SU-DHL-6 (cell line): ENCODE measurements at regions not wholly inside any gene's neighbourhood (a gene's known extent, or its start where the extent isn't known, plus 50 kb on each side); places are given as distances from the start of the nearest gene placed in this dataset.

ENCODE experiments used
- H2AFZ ChIP-seq: fragments of 200-600 bp; sonication (generic); 2 replicates; pipeline ENCODE4 v1.6.1; 2014; ENCODE audit warnings: low read depth, mild to moderate bottlenecking, moderate library complexity, mixed read lengths, antibody characterized with exemption, low read length; ENCODE audit not compliant: severe bottlenecking
- H3F3A ChIP-seq: fragments of 200-600 bp; shearing (Covaris generic); 2 replicates; pipeline ENCODE4 v1.6.0; 2016; ENCODE audit warnings: antibody characterized with exemption, mild to moderate bottlenecking; ENCODE audit not compliant: insufficient read depth
- H3K27ac ChIP-seq: fragments of 200-600 bp; sonication (generic); 2 replicates; pipeline ENCODE4 v1.5.1; 2016; ENCODE audit warnings: low read depth, mild to moderate bottlenecking, low read length, moderate library complexity, mixed read lengths
- H3K27me3 ChIP-seq: fragments of 200-600 bp; sonication (generic), shearing (Covaris generic); 2 replicates; pipeline ENCODE4 v1.6.0; 2014; ENCODE audit warnings: mild to moderate bottlenecking, low read length
- H3K36me3 ChIP-seq: fragments of 200-600 bp; sonication (generic); 2 replicates; pipeline ENCODE4 v1.6.1; 2014; ENCODE audit warnings: mild to moderate bottlenecking, low read length, mixed read lengths
- H3K4me2 ChIP-seq: fragments of 300-600, 200-600 bp; shearing (Covaris generic), sonication (generic); 2 replicates; pipeline ENCODE4 v1.6.0; 2014; ENCODE audit warnings: low read length, low read depth, mild to moderate bottlenecking; ENCODE audit not compliant: poor library complexity, severe bottlenecking
- H3K4me3 ChIP-seq: fragments of 200-600 bp; sonication (generic); 2 replicates; pipeline ENCODE4 v1.5.1; 2014; ENCODE audit warnings: antibody characterized with exemption, low read length, mild to moderate bottlenecking, mixed read lengths; ENCODE audit not compliant: insufficient read depth, poor library complexity, severe bottlenecking
- H3K79me2 ChIP-seq: fragments of 200-600 bp; sonication (generic); 2 replicates; pipeline ENCODE4 v1.6.1; 2014; ENCODE audit warnings: mild to moderate bottlenecking, low read length, moderate library complexity; ENCODE audit not compliant: insufficient read depth
- H3K9ac ChIP-seq: fragments of 200-600 bp; sonication (generic); 2 replicates; pipeline ENCODE4 v1.7.0; 2014; ENCODE audit warnings: mild to moderate bottlenecking, low read length
- H3K9me2 ChIP-seq: fragments of 200-600 bp; sonication (generic); replicated peaks from 2 replicates; pipeline ENCODE4 v1.6.1; 2014; ENCODE audit warnings: low read length; ENCODE audit not compliant: insufficient read depth
- H3K9me3 ChIP-seq: fragments of 200-600 bp; sonication (generic); 2 replicates; pipeline ENCODE4 v1.6.1; 2014; ENCODE audit warnings: low read length, mixed read lengths; ENCODE audit not compliant: insufficient read depth
- H4K20me1 ChIP-seq: fragments of 200-600 bp; sonication (generic); 2 replicates; pipeline ENCODE4 v1.6.1; 2014; ENCODE audit warnings: low read depth, mild to moderate bottlenecking, antibody characterized with exemption, low read length, moderate library complexity, mixed read lengths
- EZH2phosphoT487 ChIP-seq: fragments of 200-600 bp; sonication (generic), shearing (Covaris generic); conservative IDR thresholded peaks from 2 replicates; pipeline ENCODE4 v1.6.1; 2018; ENCODE audit warnings: mild to moderate bottlenecking, antibody characterized with exemption, low read length, moderate library complexity, mixed read lengths
- TF ChIP-seq, protein P1 (sequence below): fragments of 200-600 bp; sonication (generic); IDR thresholded peaks from one replicate; pipeline ENCODE4 v1.5.1; 2017; ENCODE audit warnings: antibody characterized with exemption, mild to moderate bottlenecking, low read length, moderate library complexity; ENCODE audit not compliant: insufficient read depth, poor library complexity, severe bottlenecking

DNA sequence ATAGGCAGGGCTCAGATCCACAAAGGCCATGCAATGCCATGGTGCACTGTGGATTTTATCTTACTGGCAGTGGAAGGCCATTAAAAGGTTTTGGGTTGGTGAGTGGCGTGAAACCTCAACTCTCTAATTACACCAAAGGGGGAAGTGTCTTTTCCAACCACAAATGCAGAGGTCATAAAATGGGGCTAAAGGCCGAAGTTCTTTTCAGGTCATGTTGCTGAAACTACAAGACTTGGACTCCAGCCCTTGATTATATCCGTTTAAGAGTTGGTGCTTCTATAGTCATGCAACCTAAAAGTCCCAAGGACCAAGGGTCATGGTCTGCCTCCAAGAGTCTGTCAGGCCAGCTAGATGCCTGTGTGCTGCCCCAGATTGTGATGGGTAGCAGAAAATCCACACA, 434.3 kb downstream of the RAB38 start:
- H3K9me2 ChIP-seq = no peaks in the 10 kb centered on the region
- no peak overlapping the region for H3K4me2 ChIP-seq
- no peaks in the 10 kb centered on the region for H3K36me3 ChIP-seq
- TF ChIP-seq, protein P1, sequence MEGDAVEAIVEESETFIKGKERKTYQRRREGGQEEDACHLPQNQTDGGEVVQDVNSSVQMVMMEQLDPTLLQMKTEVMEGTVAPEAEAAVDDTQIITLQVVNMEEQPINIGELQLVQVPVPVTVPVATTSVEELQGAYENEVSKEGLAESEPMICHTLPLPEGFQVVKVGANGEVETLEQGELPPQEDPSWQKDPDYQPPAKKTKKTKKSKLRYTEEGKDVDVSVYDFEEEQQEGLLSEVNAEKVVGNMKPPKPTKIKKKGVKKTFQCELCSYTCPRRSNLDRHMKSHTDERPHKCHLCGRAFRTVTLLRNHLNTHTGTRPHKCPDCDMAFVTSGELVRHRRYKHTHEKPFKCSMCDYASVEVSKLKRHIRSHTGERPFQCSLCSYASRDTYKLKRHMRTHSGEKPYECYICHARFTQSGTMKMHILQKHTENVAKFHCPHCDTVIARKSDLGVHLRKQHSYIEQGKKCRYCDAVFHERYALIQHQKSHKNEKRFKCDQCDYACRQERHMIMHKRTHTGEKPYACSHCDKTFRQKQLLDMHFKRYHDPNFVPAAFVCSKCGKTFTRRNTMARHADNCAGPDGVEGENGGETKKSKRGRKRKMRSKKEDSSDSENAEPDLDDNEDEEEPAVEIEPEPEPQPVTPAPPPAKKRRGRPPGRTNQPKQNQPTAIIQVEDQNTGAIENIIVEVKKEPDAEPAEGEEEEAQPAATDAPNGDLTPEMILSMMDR = no peak
- TF ChIP-seq EZH2phosphoT487 = no peak
- H3K27ac ChIP-seq = no peak overlapping the region
- no peaks in the 10 kb centered on the region for H3K79me2 ChIP-seq
- H3K27me3 ChIP-seq = no peaks in the 10 kb centered on the region
- no peaks in the 10 kb centered on the region for H3K9me3 ChIP-seq
- H3K4me3 ChIP-seq = no peak overlapping the region
- no peaks in the 10 kb centered on the region for H4K20me1 ChIP-seq
- H3F3A ChIP-seq = no peaks in the 10 kb centered on the region
- no peak overlapping the region for H3K9ac ChIP-seq
- H2AFZ ChIP-seq = no peak overlapping the region

DNA sequence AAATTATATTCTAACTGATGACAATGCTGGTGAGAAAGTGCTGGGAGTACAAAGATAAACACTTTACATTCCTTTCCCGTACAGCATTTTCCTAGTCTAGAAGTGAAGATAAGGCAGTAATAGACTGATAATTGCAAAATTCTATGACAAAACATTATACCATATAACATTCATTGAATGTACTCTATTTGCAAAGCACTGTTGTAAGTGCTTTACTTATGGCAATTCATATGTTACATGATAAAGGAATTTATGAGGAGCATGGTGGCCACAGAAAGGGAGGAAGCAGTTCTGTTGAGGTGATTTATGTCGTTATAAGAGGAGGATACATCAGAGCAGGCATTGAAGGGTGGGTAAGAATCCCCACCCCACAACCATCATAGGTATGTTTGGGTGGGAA, 434.8 kb downstream of the RAB38 start:
- Histone ChIP-seq H3K9me2 (no peaks in the 10 kb centered on the region), H3K27ac (no peak overlapping the region), H3K4me3 (no peak overlapping the region), H3K9me3 (no peaks in the 10 kb centered on the region), H3K4me2 (no peak overlapping the region), H4K20me1 (no peaks in the 10 kb centered on the region), H3K27me3 (no peaks in the 10 kb centered on the region), H3K36me3 (no peaks in the 10 kb centered on the region), H3F3A (no peaks in the 10 kb centered on the region), H2AFZ (no peak overlapping the region), H3K79me2 (no peaks in the 10 kb centered on the region), H3K9ac (no peak overlapping the region)
- TF ChIP-seq EZH2phosphoT487 = no peak
- TF ChIP-seq, protein P1 = no peak

GRCh38 chr11:87739766-87740165, 435.5 kb downstream of the RAB38 start:
- no peak overlapping the region for H3K27ac ChIP-seq
- H2AFZ ChIP-seq = no peak overlapping the region
- H3K27me3 ChIP-seq = no peaks in the 10 kb centered on the region
- no peaks in the 10 kb centered on the region for H3F3A ChIP-seq
- H3K9me3 ChIP-seq = no peaks in the 10 kb centered on the region
- no peak for TF ChIP-seq EZH2phosphoT487
- TF ChIP-seq, protein P1 = no peak
- H3K4me2 ChIP-seq = no peak overlapping the region
- H3K4me3 ChIP-seq = no peak overlapping the region
- H3K9me2 ChIP-seq = no peaks in the 10 kb centered on the region
- no peaks in the 10 kb centered on the region for H3K36me3 ChIP-seq
- H3K9ac ChIP-seq = no peak overlapping the region
- no peaks in the 10 kb centered on the region for H4K20me1 ChIP-seq
- no peaks in the 10 kb centered on the region for H3K79me2 ChIP-seq
